OCI-M2 (cell line): ENCODE measurements at regions not wholly inside any gene's neighbourhood (a gene's known extent, or its start where the extent isn't known, plus 50 kb on each side); places are given as distances from the start of the nearest gene placed in this dataset.
"Not testable (repeated sequence)": the region's sequence is repeated elsewhere in the genome, so short reads cannot be mapped to it uniquely, and the experiment has no call there.

Experiments
- DNase-seq: peaks from one replicate; lab custom pipeline; 2025; ENCODE audit not compliant: unreplicated experiment; lab: John Stamatoyannopoulos, UW

- DNase-seq: no peak
Observed at GRCh38 chr14:85867450-85867849, 337.5 kb downstream of the FLRT2 start.

- no peak for DNase-seq
Observed at GRCh38 chr14:85865701-85866100, 335.8 kb downstream of the FLRT2 start.

GRCh38 chr14:85858634-85859033 is 328.7 kb downstream of the FLRT2 start:
- no peak for DNase-seq

GRCh38 chr14:85856430-85856829 is 326.5 kb downstream of the FLRT2 start:
- no peak for DNase-seq

- no peak for DNase-seq
Observed at GRCh38 chr14:85853996-85854526, 324.1 kb downstream of the FLRT2 start.

GRCh38 chr14:85852906-85853305 is 323.0 kb downstream of the FLRT2 start:
- DNase-seq: no peak

- not testable (repeated sequence) for DNase-seq
Observed at GRCh38 chr14:85852123-85852522, 322.2 kb downstream of the FLRT2 start.

GRCh38 chr14:85830549-85830948 is 300.6 kb downstream of the FLRT2 start:
- DNase-seq: not testable (repeated sequence)

- DNase-seq: not testable (repeated sequence)
Observed at GRCh38 chr14:85829601-85830000, 299.7 kb downstream of the FLRT2 start.

- DNase-seq: no peak
Observed at GRCh38 chr14:85824526-85824925, 294.6 kb downstream of the FLRT2 start.

GRCh38 chr14:85822236-85822635 is 292.3 kb downstream of the FLRT2 start:
- no peak for DNase-seq

GRCh38 chr14:85817430-85817829 is 287.5 kb downstream of the FLRT2 start:
- no peak for DNase-seq

- DNase-seq: no peak
Observed at GRCh38 chr14:85813040-85813439, 283.1 kb downstream of the FLRT2 start.

GRCh38 chr14:85811340-85811739 is 281.4 kb downstream of the FLRT2 start:
- DNase-seq: no peak

- DNase-seq: no peak
Observed at GRCh38 chr14:85799668-85800067, 269.7 kb downstream of the FLRT2 start.

- no peak for DNase-seq
Observed at GRCh38 chr14:85798856-85799255, 268.9 kb downstream of the FLRT2 start.

GRCh38 chr14:85793533-85793932 is 263.6 kb downstream of the FLRT2 start:
- DNase-seq: no peak

GRCh38 chr14:85789506-85789905 is 259.6 kb downstream of the FLRT2 start:
- DNase-seq: no peak

- no peak for DNase-seq
Observed at GRCh38 chr14:85788470-85789233, 258.7 kb downstream of the FLRT2 start.

- DNase-seq: no peak
Observed at GRCh38 chr14:85766295-85766694, 236.4 kb downstream of the FLRT2 start.

- DNase-seq: no peak
Observed at GRCh38 chr14:85764822-85765221, 234.9 kb downstream of the FLRT2 start.

GRCh38 chr14:85762526-85762925 is 232.6 kb downstream of the FLRT2 start:
- DNase-seq: no peak

- no peak for DNase-seq
Observed at GRCh38 chr14:85752175-85752574, 222.2 kb downstream of the FLRT2 start.
